ENCODE measurements at regions not wholly inside any gene's neighbourhood (a gene's known extent, or its start where the extent isn't known, plus 50 kb on each side); places are given as distances from the start of the nearest gene placed in this dataset.

DNA sequence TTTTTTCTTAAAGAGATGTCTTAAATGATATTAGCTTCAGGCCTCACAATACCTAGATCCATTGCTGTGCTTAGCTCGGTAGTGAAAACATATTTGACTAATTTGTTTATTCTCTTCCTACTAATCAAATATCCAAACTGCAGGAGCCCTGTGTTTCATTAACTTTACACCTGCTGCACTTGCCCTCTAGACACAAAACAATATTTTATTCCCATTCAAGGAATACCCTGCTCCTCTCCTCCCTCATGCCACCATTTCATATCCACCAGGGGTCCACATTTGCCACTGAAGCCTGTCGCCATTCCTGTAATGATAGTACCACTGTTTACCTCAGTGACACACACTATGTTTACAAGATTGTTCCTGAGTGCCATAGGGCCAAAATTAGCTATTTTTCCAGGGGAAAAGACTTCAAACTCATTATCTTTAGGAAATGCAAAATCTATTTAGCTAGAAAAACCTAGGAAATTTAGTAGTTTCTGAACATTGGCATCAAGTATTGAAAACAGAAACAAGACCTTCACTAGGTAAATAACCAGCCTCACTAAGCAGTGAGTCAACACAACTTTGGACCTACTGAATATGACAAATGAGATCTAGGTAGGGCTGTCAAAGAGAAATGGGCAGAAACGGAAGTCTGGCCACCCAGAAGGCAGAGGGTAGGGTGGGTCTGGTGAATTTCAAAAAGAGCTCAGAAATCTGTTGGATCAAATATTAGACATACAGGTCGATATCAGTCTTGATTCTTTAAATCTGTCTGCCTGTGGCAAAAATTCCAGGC, 134.6 kb upstream of the KCNK1 start:
- Mint-ChIP-seq H3K27ac (no peak overlapping the region), H3K27me3 (peaks cover 46% of the 10 kb centered on the region), H3K4me3 (no peak overlapping the region), H3K9me3 (no peaks in the 10 kb centered on the region), H3K4me1 (ENCODE audit: low read depth) (no peaks in the 10 kb centered on the region), H3K36me3 (ENCODE audit: low read depth) (no peaks in the 10 kb centered on the region)
- DNase-seq (no peak), ATAC-seq (ENCODE audit: poor library complexity) (no peak)
- Histone ChIP-seq H3K27me3 (ENCODE audit: control insufficient read depth in 1 of 2, insufficient read depth in 2 of 2, low read length in 2 of 2) (peaks cover 0 to 7% of the 10 kb centered on the region in 2 experiments), H3K4me3 (ENCODE audit: low read length) (no peak overlapping the region), H3K36me3 (ENCODE audit: insufficient read depth, low read length) (no peaks in the 10 kb centered on the region), H3K27ac (ENCODE audit: low read depth in 1 of 2, low read length in 2 of 2) (no peak overlapping the region), H3K9me3 (ENCODE audit: control insufficient read depth in 1 of 2, insufficient read depth in 1 of 2, low read length in 2 of 2) (no peaks in the 10 kb centered on the region), H3K4me1 (ENCODE audit: insufficient read depth, low read length) (no peaks in the 10 kb centered on the region)
- intact Hi-C loops (cut with DNase I, micrococcal nuclease), result no loop called here
- ChIA-PET POLR2A (no interaction called here), CTCF (no interaction called here)
- TF ChIP-seq, protein P1, sequence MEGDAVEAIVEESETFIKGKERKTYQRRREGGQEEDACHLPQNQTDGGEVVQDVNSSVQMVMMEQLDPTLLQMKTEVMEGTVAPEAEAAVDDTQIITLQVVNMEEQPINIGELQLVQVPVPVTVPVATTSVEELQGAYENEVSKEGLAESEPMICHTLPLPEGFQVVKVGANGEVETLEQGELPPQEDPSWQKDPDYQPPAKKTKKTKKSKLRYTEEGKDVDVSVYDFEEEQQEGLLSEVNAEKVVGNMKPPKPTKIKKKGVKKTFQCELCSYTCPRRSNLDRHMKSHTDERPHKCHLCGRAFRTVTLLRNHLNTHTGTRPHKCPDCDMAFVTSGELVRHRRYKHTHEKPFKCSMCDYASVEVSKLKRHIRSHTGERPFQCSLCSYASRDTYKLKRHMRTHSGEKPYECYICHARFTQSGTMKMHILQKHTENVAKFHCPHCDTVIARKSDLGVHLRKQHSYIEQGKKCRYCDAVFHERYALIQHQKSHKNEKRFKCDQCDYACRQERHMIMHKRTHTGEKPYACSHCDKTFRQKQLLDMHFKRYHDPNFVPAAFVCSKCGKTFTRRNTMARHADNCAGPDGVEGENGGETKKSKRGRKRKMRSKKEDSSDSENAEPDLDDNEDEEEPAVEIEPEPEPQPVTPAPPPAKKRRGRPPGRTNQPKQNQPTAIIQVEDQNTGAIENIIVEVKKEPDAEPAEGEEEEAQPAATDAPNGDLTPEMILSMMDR (IDR thresholded peaks at IDR 0.05), result no peak

DNA sequence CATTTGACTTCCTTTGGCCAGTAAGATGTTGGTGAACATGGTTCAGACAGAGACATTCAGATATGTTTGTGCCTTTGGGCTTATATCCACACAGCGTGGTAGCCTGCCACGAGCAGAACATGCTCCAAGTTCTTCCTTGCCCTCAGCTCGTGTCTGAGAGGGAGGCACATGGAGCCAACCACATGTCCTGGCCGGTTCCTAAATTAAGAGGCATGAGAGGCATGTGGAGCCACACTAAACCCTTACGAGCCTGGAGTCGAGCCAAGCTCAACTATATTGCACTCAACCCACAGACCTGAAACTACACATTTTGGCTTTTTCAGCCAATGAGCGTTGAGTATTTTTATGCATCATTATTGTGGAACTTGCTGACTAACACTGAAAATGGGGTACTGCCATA, 133.7 kb upstream of the KCNK1 start:
- ChIA-PET CTCF (no interaction called here), POLR2A (no interaction called here)
- no peak for DNase-seq
- H3K9me3 Mint-ChIP-seq, result no peaks in the 10 kb centered on the region
- no peak overlapping the region for H3K4me3 Mint-ChIP-seq
- no peak for ATAC-seq (ENCODE audit: poor library complexity)
- no peak overlapping the region for H3K27ac ChIP-seq (ENCODE audit: low read depth in 1 of 2, low read length in 2 of 2)
- H3K27ac Mint-ChIP-seq, result no peak overlapping the region
- H3K4me3 ChIP-seq (ENCODE audit: low read length), result no peak overlapping the region
- no peaks in the 10 kb centered on the region for H3K9me3 ChIP-seq (ENCODE audit: control insufficient read depth in 1 of 2, insufficient read depth in 1 of 2, low read length in 2 of 2)
- no peaks in the 10 kb centered on the region for H3K4me1 ChIP-seq (ENCODE audit: insufficient read depth, low read length)
- TF ChIP-seq, protein P1 (IDR thresholded peaks at IDR 0.05), result no peak
- no peaks in the 10 kb centered on the region for H3K36me3 Mint-ChIP-seq (ENCODE audit: low read depth)
- H3K27me3 ChIP-seq (ENCODE audit: control insufficient read depth in 1 of 2, insufficient read depth in 2 of 2, low read length in 2 of 2), result peaks cover 0 to 7% of the 10 kb centered on the region in 2 experiments
- peaks cover 45% of the 10 kb centered on the region for H3K27me3 Mint-ChIP-seq
- H3K36me3 ChIP-seq (ENCODE audit: insufficient read depth, low read length), result no peaks in the 10 kb centered on the region
- intact Hi-C loops (cut with DNase I, micrococcal nuclease), result no loop called here
- no peaks in the 10 kb centered on the region for H3K4me1 Mint-ChIP-seq (ENCODE audit: low read depth)

DNA sequence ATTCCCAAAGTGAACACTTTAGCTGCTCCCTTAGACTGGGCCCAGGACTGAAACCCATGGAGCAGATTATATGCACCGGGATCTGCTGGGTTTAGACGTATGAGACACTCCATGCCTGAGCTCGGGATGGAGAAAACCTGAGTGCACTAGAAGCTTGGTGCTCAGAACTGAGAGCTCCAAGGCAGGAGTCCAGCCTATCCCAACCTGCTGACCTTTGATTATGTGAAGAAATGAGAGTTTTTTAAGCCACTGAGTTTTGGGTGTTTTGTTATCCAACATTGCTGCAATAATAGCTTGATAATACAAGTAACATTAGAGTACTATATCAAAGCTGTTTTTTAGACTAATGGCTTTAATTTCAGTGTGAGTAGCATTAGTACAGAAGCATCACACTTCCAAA, 131.5 kb upstream of the KCNK1 start:
- H3K27me3 Mint-ChIP-seq, result peaks cover 41% of the 10 kb centered on the region
- ChIA-PET POLR2A (no interaction called here), CTCF (no interaction called here)
- Histone ChIP-seq H3K9me3 (ENCODE audit: control insufficient read depth in 1 of 2, insufficient read depth in 1 of 2, low read length in 2 of 2) (no peaks in the 10 kb centered on the region), H3K27ac (ENCODE audit: low read depth in 1 of 2, low read length in 2 of 2) (no peak overlapping the region), H3K4me3 (ENCODE audit: low read length) (no peak overlapping the region), H3K36me3 (ENCODE audit: insufficient read depth, low read length) (no peaks in the 10 kb centered on the region), H3K4me1 (ENCODE audit: insufficient read depth, low read length) (no peaks in the 10 kb centered on the region), H3K27me3 (ENCODE audit: control insufficient read depth in 1 of 2, insufficient read depth in 2 of 2, low read length in 2 of 2) (peaks cover 0 to 3% of the 10 kb centered on the region in 2 experiments)
- H3K4me1 Mint-ChIP-seq (ENCODE audit: low read depth), result no peaks in the 10 kb centered on the region
- H3K4me3 Mint-ChIP-seq, result no peak overlapping the region
- intact Hi-C loops (cut with DNase I, micrococcal nuclease), result no loop called here
- no peaks in the 10 kb centered on the region for H3K36me3 Mint-ChIP-seq (ENCODE audit: low read depth)
- DNase-seq (no peak), ATAC-seq (ENCODE audit: poor library complexity) (no peak)
- TF ChIP-seq, protein P1 (IDR thresholded peaks at IDR 0.05), result no peak
- no peaks in the 10 kb centered on the region for H3K9me3 Mint-ChIP-seq
- H3K27ac Mint-ChIP-seq, result no peak overlapping the region
